T-helper 2 cell treated with Interferon-gamma antibody and Interleukin-4, amounts not matched to agents 5 μg/mL and 100 μg/mL, for 36 hours (primary cell): ENCODE measurements at regions not wholly inside any gene's neighbourhood (a gene's known extent, or its start where the extent isn't known, plus 50 kb on each side); places are given as distances from the start of the nearest gene placed in this dataset.
"Not testable (repeated sequence)": the region's sequence is repeated elsewhere in the genome, so short reads cannot be mapped to it uniquely, and the experiment has no call there.

Experiments
- DNase-seq: peaks from one replicate; pipeline ENCODE4 v3.0.0; 2021; ENCODE audit warnings: low spot score
- H3K27ac Mint-ChIP-seq: one replicate; pipeline ENCODE4 v1.8.0; 2021; ENCODE audit warnings: mild to moderate bottlenecking, mixed read lengths
- H3K27me3 Mint-ChIP-seq: one replicate; pipeline ENCODE4 v1.8.0; 2021; ENCODE audit warnings: low read depth, mixed read lengths
- H3K36me3 Mint-ChIP-seq: one replicate; pipeline ENCODE4 v1.8.0; 2021; ENCODE audit warnings: low read depth, mixed read lengths
- H3K4me1 Mint-ChIP-seq: one replicate; pipeline ENCODE4 v1.8.0; 2021; ENCODE audit warnings: low read depth, mixed read lengths
- H3K4me3 Mint-ChIP-seq: one replicate; pipeline ENCODE4 v1.8.0; 2022; ENCODE audit warnings: mild to moderate bottlenecking, moderate library complexity, mixed read lengths
- H3K9me3 Mint-ChIP-seq: one replicate; pipeline ENCODE4 v1.8.0; 2021; ENCODE audit warnings: mixed read lengths

GRCh38 chr3:118505784-118506183 is 528.9 kb downstream of the IGSF11 start:
- no peaks in the 10 kb centered on the region for H3K9me3 Mint-ChIP-seq
- H3K27me3 Mint-ChIP-seq = no peaks in the 10 kb centered on the region
- H3K4me3 Mint-ChIP-seq = no peak overlapping the region
- no peaks in the 10 kb centered on the region for H3K36me3 Mint-ChIP-seq
- H3K27ac Mint-ChIP-seq = no peak overlapping the region
- H3K4me1 Mint-ChIP-seq = no peaks in the 10 kb centered on the region
- no peak for DNase-seq

GRCh38 chr3:118511402-118511801 is 523.2 kb downstream of the IGSF11 start:
- Mint-ChIP-seq H3K9me3 (no peaks in the 10 kb centered on the region), H3K4me3 (no peak overlapping the region), H3K27me3 (no peaks in the 10 kb centered on the region), H3K27ac (no peak overlapping the region), H3K4me1 (no peaks in the 10 kb centered on the region), H3K36me3 (no peaks in the 10 kb centered on the region)
- DNase-seq = no peak

GRCh38 chr3:118512301-118512700 is 522.3 kb downstream of the IGSF11 start:
- Mint-ChIP-seq H3K27me3 (no peaks in the 10 kb centered on the region), H3K4me1 (no peaks in the 10 kb centered on the region), H3K36me3 (no peaks in the 10 kb centered on the region), H3K27ac (no peak overlapping the region), H3K9me3 (no peaks in the 10 kb centered on the region), H3K4me3 (no peak overlapping the region)
- DNase-seq = no peak

- H3K9me3 Mint-ChIP-seq = peaks cover 7% of the 10 kb centered on the region
- H3K4me3 Mint-ChIP-seq = no peak overlapping the region
These were observed 509.6 kb downstream of the IGSF11 start for GRCh38 chr3:118525077-118525476.

GRCh38 chr3:118526758-118527513 is 507.7 kb downstream of the IGSF11 start:
- H3K36me3 Mint-ChIP-seq = no peaks in the 10 kb centered on the region
- no peaks in the 10 kb centered on the region for H3K4me1 Mint-ChIP-seq
- DNase-seq = no peak
- no peak overlapping the region for H3K4me3 Mint-ChIP-seq
- H3K27me3 Mint-ChIP-seq = no peaks in the 10 kb centered on the region
- no peak overlapping the region for H3K27ac Mint-ChIP-seq
- H3K9me3 Mint-ChIP-seq = peaks cover 12% of the 10 kb centered on the region

More at GRCh38 chr3:118525077-118525476, 509.6 kb downstream of the IGSF11 start:
- Mint-ChIP-seq H3K27me3 (no peaks in the 10 kb centered on the region), H3K4me1 (no peaks in the 10 kb centered on the region), H3K27ac (no peak overlapping the region), H3K36me3 (no peaks in the 10 kb centered on the region)
- no peak for DNase-seq

- peaks cover 12% of the 10 kb centered on the region for H3K9me3 Mint-ChIP-seq
- H3K27ac Mint-ChIP-seq = no peak overlapping the region
- H3K36me3 Mint-ChIP-seq = no peaks in the 10 kb centered on the region
- H3K4me3 Mint-ChIP-seq = no peak overlapping the region
- H3K4me1 Mint-ChIP-seq = no peaks in the 10 kb centered on the region
- no peaks in the 10 kb centered on the region for H3K27me3 Mint-ChIP-seq
- no peak for DNase-seq
These were observed 507.1 kb downstream of the IGSF11 start for GRCh38 chr3:118527514-118528044.

GRCh38 chr3:118529554-118529953 is 505.1 kb downstream of the IGSF11 start:
- Mint-ChIP-seq H3K27ac (no peak overlapping the region), H3K4me1 (no peaks in the 10 kb centered on the region), H3K27me3 (no peaks in the 10 kb centered on the region), H3K9me3 (peaks cover 12% of the 10 kb centered on the region), H3K36me3 (no peaks in the 10 kb centered on the region), H3K4me3 (no peak overlapping the region)
- no peak for DNase-seq

- Mint-ChIP-seq H3K27me3 (no peaks in the 10 kb centered on the region), H3K9me3 (peaks cover 12% of the 10 kb centered on the region), H3K4me1 (no peaks in the 10 kb centered on the region), H3K27ac (no peak overlapping the region), H3K36me3 (no peaks in the 10 kb centered on the region), H3K4me3 (no peak overlapping the region)
- no peak for DNase-seq
These were observed 504.2 kb downstream of the IGSF11 start for GRCh38 chr3:118530350-118530922.

- not testable (repeated sequence) for H3K4me3 Mint-ChIP-seq, H3K27ac Mint-ChIP-seq, DNase-seq, H3K9me3 Mint-ChIP-seq, H3K27me3 Mint-ChIP-seq, H3K36me3 Mint-ChIP-seq, H3K4me1 Mint-ChIP-seq
These were observed 503.7 kb downstream of the IGSF11 start for GRCh38 chr3:118530927-118531356.

GRCh38 chr3:118531816-118532215 is 502.8 kb downstream of the IGSF11 start:
- no peak for DNase-seq
- no peaks in the 10 kb centered on the region for H3K36me3 Mint-ChIP-seq
- H3K27ac Mint-ChIP-seq = no peak overlapping the region
- H3K9me3 Mint-ChIP-seq = peaks cover 6% of the 10 kb centered on the region
- H3K4me1 Mint-ChIP-seq = no peaks in the 10 kb centered on the region
- H3K4me3 Mint-ChIP-seq = no peak overlapping the region
- H3K27me3 Mint-ChIP-seq = no peaks in the 10 kb centered on the region

GRCh38 chr3:118533676-118534075 is 501.0 kb downstream of the IGSF11 start:
- no peak overlapping the region for H3K4me3 Mint-ChIP-seq
- no peaks in the 10 kb centered on the region for H3K36me3 Mint-ChIP-seq
- DNase-seq = no peak
- no peak overlapping the region for H3K27ac Mint-ChIP-seq
- peaks cover 6% of the 10 kb centered on the region for H3K9me3 Mint-ChIP-seq
- H3K27me3 Mint-ChIP-seq = no peaks in the 10 kb centered on the region
- no peaks in the 10 kb centered on the region for H3K4me1 Mint-ChIP-seq

- H3K9me3 Mint-ChIP-seq = peaks cover 6% of the 10 kb centered on the region
These were observed 500.1 kb downstream of the IGSF11 start for GRCh38 chr3:118534519-118534918.

GRCh38 chr3:118536764-118537163 is 497.9 kb downstream of the IGSF11 start:
- H3K9me3 Mint-ChIP-seq = no peaks in the 10 kb centered on the region
- no peak overlapping the region for H3K27ac Mint-ChIP-seq
- H3K4me1 Mint-ChIP-seq = no peaks in the 10 kb centered on the region
- no peaks in the 10 kb centered on the region for H3K27me3 Mint-ChIP-seq
- DNase-seq = no peak
- no peaks in the 10 kb centered on the region for H3K36me3 Mint-ChIP-seq
- H3K4me3 Mint-ChIP-seq = no peak overlapping the region

More at GRCh38 chr3:118534519-118534918, 500.1 kb downstream of the IGSF11 start:
- Mint-ChIP-seq H3K27me3 (no peaks in the 10 kb centered on the region), H3K27ac (no peak overlapping the region), H3K4me3 (no peak overlapping the region), H3K36me3 (no peaks in the 10 kb centered on the region), H3K4me1 (no peaks in the 10 kb centered on the region)
- DNase-seq = no peak

GRCh38 chr3:118537454-118537853 is 497.2 kb downstream of the IGSF11 start:
- H3K4me1 Mint-ChIP-seq = no peaks in the 10 kb centered on the region
- H3K36me3 Mint-ChIP-seq = no peaks in the 10 kb centered on the region
- no peaks in the 10 kb centered on the region for H3K27me3 Mint-ChIP-seq
- no peak overlapping the region for H3K27ac Mint-ChIP-seq
- H3K9me3 Mint-ChIP-seq = no peaks in the 10 kb centered on the region
- H3K4me3 Mint-ChIP-seq = no peak overlapping the region
- DNase-seq = no peak
